8988T (cell line): ENCODE measurements at regions not wholly inside any gene's neighbourhood (a gene's known extent, or its start where the extent isn't known, plus 50 kb on each side); places are given as distances from the start of the nearest gene placed in this dataset.

Experiments used
- DNase-seq: peaks from one replicate; pipeline ENCODE4 v3.0.0; 2011

GRCh38 chr16:86809458-86809955, 231.2 kb downstream of the FOXL1 start:
- no peak for DNase-seq

DNA sequence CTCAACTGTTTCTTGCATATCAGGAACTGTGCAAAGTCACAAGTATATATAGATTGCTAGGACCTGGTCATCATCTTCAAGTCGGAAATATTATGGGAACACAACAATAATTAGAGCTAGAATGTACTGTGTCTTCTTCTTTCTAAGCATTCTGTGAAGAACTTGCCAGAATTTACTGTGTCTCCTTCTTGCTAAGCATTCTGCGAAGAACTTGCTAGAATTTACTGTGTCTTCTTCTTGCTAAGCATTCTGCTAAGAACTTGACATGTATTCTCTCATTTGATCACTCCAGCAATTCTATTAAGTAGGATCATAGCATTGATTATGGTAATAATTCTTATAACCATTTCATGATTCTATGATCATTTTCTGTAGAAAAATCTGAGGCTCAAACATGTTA, 231.7 kb downstream of the FOXL1 start:
- no peak for DNase-seq

DNA sequence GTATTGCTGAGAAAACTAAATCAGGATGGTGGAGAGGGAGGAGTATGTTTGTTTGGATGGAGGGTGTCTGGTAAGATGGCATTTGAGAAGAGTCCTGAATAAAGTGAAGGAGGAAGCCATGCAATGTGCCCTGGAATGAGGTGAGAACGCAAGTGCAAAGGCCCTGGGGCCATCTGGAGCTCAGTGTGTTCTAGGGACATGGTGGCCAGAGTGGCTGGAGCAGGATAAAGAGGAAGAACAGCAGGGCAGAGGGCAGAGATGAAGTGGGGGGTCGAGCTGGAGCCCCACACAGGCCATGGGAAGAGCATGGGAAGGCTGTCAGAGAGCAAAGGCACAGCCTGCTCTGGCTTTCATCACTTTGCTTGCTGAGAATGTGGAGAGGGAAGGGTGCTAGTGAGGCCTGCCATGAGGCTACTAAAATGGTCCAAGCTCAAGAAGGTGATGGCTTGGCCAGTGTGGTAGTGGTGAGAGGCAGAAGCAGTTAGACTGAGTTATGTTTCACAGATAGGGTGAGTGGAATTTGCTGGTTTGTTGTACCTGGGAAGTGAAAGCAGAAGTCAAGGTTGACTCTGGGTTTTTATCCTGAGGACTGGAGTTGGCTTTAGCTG, 234.1 kb downstream of the FOXL1 start:
- no peak for DNase-seq

GRCh38 chr16:86814256-86814655, 235.9 kb downstream of the FOXL1 start:
- DNase-seq, result no peak

DNA sequence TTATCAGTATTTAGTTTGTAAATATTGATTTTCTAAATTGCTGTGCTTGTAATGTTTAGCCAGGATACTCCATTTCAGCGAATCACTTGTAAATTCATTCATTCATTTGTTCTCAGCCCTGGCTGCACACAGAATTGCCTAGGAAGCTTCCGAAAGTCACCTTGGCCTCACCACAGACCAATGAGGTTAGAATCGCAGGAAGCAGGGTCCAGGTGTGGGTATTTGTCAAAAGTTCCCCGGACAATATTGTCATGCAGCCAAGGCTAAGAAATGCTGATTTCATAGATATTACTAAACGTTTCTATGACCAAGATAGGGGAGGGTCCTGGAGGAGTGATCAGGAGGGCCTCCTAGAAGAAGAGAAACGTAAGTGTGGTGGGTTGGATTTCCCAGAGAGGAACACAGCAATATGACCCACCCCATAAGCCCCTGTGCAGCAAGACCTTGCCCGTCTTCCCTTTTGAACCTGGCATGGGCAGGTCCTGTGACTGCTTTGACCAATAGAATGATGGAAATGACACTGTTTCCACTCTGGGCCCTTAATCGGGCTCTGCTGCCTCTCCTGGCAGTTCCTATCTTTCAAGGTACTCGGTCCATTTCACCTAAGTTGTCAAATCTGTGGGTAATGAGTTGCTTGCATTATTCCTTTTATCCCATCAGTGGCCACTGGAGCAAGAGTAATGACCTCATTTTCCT, 238.7 kb downstream of the FOXL1 start:
- no peak for DNase-seq

- DNase-seq, result no peak
Observed at GRCh38 chr16:86818671-86819532, 240.6 kb downstream of the FOXL1 start.

- no peak for DNase-seq
Observed at GRCh38 chr16:86819533-86819892, 241.2 kb downstream of the FOXL1 start.

DNA sequence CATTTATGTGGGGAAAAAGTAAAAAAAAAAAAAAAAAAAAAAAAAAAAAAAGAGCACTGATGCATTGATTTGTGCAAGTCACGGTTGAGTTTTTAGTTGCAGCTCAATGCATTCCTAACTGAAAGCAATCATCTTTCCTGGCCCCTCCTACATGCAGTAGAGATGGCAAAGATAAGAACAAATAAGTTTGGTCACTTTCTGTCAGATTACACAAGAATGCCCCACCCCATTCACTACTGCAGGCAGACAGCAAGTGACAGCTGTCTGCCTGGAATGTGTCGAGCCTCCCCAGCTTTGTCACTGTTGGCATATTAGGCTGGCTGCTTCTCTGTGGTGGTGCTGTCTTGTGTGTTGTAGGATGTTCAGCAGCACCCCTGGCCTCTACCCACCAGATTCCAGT, 243.5 kb downstream of the FOXL1 start:
- DNase-seq, result no peak

GRCh38 chr16:86823125-86823524, 244.8 kb downstream of the FOXL1 start:
- DNase-seq, result no peak

GRCh38 chr16:86823888-86824671, 245.7 kb downstream of the FOXL1 start:
- no peak for DNase-seq

- no peak for DNase-seq
Observed at GRCh38 chr16:86824751-86825296, 246.5 kb downstream of the FOXL1 start.

DNA sequence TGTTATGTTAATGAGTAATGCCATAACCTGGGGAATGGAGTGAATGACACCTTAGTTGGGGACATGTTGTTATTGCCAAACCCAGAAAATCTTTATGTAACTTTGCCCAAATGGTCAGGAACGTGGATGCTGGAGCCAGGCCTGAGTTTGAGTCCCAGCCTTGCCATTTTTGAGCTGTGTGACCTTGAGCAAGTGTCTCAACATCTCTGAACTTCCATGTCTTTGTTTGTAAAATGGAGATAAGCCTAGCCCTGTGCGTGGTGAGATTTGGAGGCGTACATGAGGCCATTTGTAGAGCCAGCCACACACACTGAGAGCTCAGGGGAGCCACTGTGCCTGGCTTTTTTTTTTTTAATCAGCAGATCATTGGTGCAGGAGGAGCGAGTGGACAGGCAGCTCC, 247.3 kb downstream of the FOXL1 start:
- no peak for DNase-seq

DNA sequence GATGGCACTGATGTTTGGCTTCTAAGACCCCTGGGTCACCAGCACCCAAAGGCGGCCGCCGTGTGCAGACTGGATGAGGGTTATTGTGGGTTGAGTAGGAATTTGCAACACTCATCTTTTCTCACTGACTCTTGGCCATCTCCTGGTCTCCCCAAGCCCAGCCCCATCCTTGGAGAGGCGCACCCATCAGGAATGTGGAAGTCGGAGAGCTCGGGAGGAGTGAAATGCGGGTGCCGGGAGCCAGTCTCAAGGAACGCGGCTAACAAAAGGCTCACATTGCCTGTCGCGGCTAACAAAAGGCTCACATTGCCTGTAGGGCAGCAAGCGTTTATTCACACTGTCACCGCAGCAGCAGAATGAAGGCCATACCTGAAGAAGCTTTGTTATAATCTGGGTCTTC, 248.6 kb downstream of the FOXL1 start:
- DNase-seq, result no peak

- no peak for DNase-seq
Observed at GRCh38 chr16:86827521-86827920, 249.2 kb downstream of the FOXL1 start.

DNA sequence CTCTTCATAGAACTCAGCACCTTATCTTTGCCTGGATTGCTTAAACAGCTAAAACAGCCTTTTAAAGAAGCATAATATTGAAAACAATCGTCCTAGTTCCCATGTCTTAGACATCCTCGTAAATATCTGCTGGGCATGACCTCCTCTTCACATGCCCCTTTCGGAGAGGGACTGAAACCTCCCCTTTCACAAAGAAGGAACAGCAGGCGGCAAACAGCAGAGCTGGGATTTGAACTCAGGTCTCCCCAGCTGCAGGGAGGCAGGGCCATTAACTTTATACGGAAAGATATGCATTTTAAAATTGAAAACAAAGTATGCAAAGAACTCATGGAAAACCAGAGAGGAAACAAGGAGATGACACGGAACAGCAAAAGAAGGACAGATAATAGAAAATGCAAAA, 249.9 kb downstream of the FOXL1 start:
- DNase-seq, result no peak

DNA sequence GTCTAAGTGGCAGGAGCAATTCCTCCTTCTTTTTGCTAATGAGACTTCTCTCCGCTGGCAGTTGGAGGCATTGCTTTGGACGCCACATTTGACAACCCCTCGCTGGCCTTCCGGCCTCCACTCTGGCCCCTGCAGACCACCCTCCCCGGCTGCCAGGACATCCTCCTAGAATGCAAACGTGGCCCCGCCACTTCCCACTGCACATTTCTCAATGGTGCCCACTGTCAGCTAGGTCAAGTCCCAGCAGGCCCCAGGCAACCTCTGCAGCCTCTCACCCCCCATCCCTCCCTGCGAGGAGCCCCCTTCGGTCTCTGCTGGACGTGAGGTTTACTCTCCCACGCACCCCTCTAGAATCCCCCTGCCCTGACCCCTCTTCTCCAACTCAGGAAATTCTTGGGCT, 250.3 kb downstream of the FOXL1 start:
- no peak for DNase-seq

DNA sequence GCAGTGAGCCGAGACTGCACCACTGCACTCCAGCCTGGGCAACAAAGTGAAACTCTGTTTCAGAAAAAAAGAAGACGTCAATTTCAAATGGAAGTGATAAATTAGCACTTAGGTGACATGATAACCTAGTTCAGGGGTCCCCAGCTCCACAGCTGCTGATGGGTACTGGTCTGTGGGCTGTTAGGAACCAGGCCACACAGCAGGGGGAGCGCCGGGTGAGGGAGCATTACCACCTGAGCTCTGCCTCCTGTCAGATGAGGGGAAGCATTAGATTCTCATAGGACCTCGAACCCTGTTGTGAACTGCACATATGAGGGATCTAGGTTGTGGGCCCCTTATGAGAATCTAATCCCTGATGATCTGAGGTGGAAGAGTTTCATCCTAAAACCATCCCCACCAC, 253.0 kb downstream of the FOXL1 start:
- DNase-seq, result no peak

DNA sequence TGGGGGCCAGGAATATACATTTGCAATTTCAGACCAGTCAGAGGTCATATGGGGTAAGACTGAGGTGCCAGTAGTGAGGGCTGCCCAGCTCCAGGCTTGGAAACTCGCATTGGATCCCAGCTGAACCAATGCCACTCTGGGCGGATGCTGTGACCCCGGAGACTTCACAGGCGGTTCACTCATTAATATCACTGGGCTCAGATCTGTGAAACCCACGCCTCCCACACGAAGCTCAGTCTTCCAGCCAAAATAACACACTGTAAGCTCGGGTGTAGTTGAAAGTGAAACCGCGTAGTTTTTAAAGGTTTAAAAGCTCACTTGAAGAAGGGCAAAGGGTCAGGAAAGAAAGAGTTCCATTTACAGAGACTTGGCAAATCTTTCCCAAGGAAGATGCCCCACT, 254.8 kb downstream of the FOXL1 start:
- DNase-seq, result no peak

DNA sequence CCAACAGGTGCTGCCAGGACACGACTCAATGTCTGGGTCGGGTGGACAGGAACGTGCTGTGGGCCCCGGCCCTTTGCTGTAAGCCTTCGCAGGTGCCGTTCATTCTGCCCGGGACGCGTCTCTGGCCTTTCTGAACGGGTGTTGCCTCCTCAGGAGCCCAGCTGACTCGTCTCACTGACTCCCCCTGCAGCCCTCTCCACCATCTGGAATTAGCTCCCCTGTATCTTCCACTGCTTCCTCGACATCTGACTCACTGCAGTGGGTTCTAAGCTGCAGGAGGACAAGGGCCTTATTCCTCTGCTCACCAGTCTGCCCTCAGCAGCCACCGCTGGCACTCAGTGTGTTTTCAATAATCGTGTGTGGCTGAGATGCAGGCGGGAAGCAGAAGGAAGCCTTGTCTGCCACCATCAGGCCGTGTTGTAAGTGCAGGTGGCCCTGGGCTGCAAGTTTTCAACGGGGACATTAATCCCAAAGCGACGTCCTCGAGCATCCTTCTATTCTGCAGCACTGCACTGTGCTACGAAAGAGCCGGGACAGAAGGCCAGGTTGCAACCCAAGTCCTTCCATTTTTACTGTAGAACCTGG, 256.2 kb downstream of the FOXL1 start:
- DNase-seq, result no peak

DNA sequence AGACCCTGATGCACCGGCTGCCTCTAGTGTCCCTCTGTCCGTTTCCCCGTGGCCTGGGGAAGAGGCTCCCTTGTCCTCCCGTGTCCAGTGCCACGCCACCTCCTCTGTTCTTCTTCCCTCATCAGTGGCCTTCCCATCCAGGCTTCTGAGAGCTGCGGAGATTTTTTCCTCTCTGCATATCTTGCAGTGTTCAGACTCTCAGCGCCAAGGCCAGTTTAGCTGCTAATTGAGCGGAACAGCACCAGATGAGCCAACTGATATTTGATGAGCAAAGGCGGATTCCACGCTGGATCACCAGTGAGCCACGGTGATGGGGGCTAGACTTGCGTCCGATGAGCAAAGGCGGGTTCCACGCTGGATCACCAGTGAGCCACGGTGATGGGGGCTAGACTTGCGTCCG, 257.6 kb downstream of the FOXL1 start:
- DNase-seq, result no peak

DNA sequence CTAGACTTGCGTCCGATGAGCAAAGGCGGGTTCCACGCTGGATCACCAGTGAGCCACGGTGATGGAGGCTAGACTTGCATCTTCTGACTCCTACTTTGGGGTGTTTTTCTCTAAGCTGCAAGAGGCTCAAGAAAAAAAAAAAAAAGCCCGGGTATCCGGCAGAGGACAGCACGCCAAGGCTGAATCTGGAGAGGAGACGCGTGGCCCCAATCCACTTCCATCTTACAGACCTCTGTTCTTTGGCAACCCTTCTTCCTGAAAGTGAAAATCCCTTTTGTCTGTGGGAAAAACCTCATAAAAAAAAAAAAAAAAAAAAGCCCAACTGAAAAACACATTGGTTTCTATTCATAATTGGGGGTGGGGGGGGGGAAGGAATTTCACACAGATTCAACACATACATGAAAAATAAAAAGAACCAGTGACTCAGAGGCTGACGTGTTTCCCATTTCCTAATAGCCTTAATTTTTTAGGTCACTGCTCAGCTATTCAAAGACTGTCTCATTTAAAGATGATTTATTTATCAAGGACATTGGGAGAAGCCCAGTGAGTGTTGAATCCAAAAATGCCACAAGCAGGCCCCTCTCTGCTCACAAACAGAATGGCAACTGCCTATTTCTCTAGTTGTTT, 258.3 kb downstream of the FOXL1 start:
- no peak for DNase-seq

DNA sequence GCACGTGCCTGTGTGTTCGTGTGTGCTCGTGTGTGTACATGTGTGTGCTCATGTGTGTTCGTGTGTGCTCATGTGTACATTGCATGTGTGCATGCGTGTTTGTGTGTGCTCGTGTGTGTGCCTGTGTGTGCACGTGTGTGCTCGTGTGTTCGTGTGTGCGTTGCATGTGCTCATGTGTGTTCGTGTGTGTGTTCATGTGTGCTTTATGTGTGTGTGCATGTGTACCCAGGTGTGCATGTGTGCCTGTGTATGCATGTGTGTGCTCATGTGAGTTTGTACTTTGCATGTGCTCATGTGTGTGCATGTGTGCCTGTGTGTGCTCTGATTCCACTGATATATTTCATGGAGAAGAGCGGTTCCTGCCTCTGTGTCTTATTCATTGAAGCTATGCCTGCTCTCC, 265.5 kb downstream of the FOXL1 start:
- DNase-seq, result no peak
